GM06990 (cell line): ENCODE measurements at regions not wholly inside any gene's neighbourhood (a gene's known extent, or its start where the extent isn't known, plus 50 kb on each side); places are given as distances from the start of the nearest gene placed in this dataset.

Experiments
- DNase-seq: peaks from one replicate; pipeline ENCODE4 v3.0.0-alpha.2; 2011; ENCODE audit not compliant: insufficient read length; ENCODE audit errors: extremely low read depth
- H3K27me3 ChIP-seq: replicated peaks from 2 replicates; pipeline ENCODE4 v1.6.0; 2011; ENCODE audit warnings: low read length; ENCODE audit not compliant: control insufficient read depth, insufficient read depth
- H3K36me3 ChIP-seq: 2 replicates; pipeline ENCODE4 v1.5.1; 2011; ENCODE audit warnings: low read length; ENCODE audit not compliant: control insufficient read depth, insufficient read depth
- H3K4me3 ChIP-seq: replicated peaks from 2 replicates; pipeline ENCODE4 v1.5.1; 2011; ENCODE audit warnings: low read depth, mild to moderate bottlenecking, control low read depth, low read length
- TF ChIP-seq, protein P1 (sequence below): IDR thresholded peaks from 2 replicates; pipeline ENCODE4 v1.5.1; 2011; ENCODE audit warnings: low read length, control low read depth, mild to moderate bottlenecking, inconsistent platforms; ENCODE audit not compliant: insufficient read depth, poor library complexity, severe bottlenecking

DNA sequence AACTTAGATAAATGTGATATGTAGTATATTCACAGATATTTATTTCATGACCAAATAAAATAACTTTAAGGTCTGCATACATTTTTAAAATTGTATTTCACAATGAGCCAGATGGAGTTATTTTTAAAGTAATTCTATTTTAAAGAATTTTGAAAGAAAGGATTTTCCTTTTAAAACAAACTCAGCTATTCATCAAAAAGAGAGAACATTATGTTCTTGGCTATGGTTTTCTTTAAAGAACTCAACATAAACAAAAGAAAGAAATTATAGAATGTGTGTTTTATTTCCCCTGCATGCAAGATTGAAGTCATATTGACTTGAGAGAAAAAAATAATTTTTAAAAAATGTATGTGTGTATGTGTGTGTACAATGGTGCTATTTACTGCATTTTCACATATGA, 1023.6 kb upstream of the CITED2 start:
- Histone ChIP-seq H3K4me3 (no peak overlapping the region), H3K27me3 (no peaks in the 10 kb centered on the region), H3K36me3 (no peaks in the 10 kb centered on the region)
- no peak for DNase-seq
- TF ChIP-seq, protein P1, sequence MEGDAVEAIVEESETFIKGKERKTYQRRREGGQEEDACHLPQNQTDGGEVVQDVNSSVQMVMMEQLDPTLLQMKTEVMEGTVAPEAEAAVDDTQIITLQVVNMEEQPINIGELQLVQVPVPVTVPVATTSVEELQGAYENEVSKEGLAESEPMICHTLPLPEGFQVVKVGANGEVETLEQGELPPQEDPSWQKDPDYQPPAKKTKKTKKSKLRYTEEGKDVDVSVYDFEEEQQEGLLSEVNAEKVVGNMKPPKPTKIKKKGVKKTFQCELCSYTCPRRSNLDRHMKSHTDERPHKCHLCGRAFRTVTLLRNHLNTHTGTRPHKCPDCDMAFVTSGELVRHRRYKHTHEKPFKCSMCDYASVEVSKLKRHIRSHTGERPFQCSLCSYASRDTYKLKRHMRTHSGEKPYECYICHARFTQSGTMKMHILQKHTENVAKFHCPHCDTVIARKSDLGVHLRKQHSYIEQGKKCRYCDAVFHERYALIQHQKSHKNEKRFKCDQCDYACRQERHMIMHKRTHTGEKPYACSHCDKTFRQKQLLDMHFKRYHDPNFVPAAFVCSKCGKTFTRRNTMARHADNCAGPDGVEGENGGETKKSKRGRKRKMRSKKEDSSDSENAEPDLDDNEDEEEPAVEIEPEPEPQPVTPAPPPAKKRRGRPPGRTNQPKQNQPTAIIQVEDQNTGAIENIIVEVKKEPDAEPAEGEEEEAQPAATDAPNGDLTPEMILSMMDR: no peak

GRCh38 chr6:140397106-140397505, 1022.7 kb upstream of the CITED2 start:
- no peaks in the 10 kb centered on the region for H3K27me3 ChIP-seq
- DNase-seq: no peak
- H3K4me3 ChIP-seq: no peak overlapping the region
- H3K36me3 ChIP-seq: no peaks in the 10 kb centered on the region
- TF ChIP-seq, protein P1: no peak

GRCh38 chr6:140393665-140394540, 1019.5 kb upstream of the CITED2 start:
- no peak for DNase-seq
- TF ChIP-seq, protein P1: no peak
- no peak overlapping the region for H3K4me3 ChIP-seq
- no peaks in the 10 kb centered on the region for H3K36me3 ChIP-seq
- H3K27me3 ChIP-seq: no peaks in the 10 kb centered on the region

DNA sequence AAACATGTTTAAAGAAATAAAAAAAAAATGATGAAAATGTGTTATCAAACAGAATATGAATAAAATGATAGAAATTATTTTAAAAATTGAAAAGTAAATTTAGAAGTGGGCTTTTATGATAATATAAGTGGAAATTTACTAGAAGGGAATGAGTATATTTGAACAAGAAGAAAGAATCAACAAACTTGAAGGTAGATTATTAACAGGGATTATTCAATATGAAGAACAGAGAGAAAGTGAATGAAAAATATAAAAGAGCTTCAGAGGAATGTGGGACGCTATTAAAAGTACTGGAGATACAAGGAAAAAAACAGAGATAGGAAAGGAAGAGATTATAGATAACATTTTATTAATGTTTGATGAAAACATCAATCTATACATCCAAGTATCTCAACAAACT, 1014.4 kb upstream of the CITED2 start:
- TF ChIP-seq, protein P1: no peak
- Histone ChIP-seq H3K36me3 (no peaks in the 10 kb centered on the region), H3K4me3 (no peak overlapping the region), H3K27me3 (no peaks in the 10 kb centered on the region)
- DNase-seq: no peak

DNA sequence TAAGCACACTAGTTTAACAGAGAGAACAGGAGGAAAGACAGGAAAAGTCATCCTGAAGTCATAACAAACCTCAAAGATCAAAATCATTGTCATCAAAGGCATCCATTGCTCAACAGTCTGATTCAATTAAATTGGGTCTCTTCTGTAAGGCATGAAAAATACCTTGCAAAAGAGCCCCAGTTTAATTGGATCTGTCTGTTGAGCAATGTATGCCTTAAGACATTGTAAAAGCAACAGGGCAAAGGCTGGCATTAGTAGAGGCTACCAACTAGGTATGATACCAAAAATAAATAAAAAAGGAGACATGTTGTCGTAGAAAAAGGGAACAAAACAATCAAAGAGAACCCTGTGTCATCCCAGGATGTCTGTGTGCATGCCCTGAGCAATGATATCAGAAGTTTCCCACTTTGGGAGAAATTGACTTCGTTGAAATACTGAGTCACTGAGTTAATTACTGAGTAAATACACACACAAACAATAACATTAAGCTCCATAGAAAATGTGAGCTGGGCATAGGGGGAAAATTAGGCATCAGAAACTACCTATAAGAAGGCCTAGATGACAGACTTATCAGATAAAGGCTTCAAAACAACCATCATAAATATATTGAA, 1013.8 kb upstream of the CITED2 start:
- H3K4me3 ChIP-seq: no peak overlapping the region
- no peaks in the 10 kb centered on the region for H3K27me3 ChIP-seq
- TF ChIP-seq, protein P1: no peak
- no peaks in the 10 kb centered on the region for H3K36me3 ChIP-seq
- DNase-seq: no peak

GRCh38 chr6:140385679-140386078, 1011.2 kb upstream of the CITED2 start:
- H3K27me3 ChIP-seq: no peaks in the 10 kb centered on the region
- TF ChIP-seq, protein P1: no peak
- H3K36me3 ChIP-seq: no peaks in the 10 kb centered on the region
- DNase-seq: no peak
- H3K4me3 ChIP-seq: no peak overlapping the region
